Testis (tissue), 2 donors: ENCODE measurements at regions not wholly inside any gene's neighbourhood (a gene's known extent, or its start where the extent isn't known, plus 50 kb on each side); places are given as distances from the start of the nearest gene placed in this dataset.
"Not testable (repeated sequence)": the region's sequence is repeated elsewhere in the genome, so short reads cannot be mapped to it uniquely, and the experiment has no call there.

ENCODE experiments used
- DNase-seq: peaks from one replicate; pipeline ENCODE4 v3.0.0-alpha.2; 2019
- H3K27ac ChIP-seq, 2 donors: fragments of 200-600 bp; sonication (generic); one replicate each; pipeline ENCODE4 v1.5.1; 2019
- H3K27me3 ChIP-seq: fragments of 200-600 bp; sonication (generic); one replicate; pipeline ENCODE4 v1.5.1; 2019
- H3K36me3 ChIP-seq: fragments of 200-600 bp; sonication (generic); one replicate; pipeline ENCODE4 v1.5.1; 2017; ENCODE audit warnings: low read depth; ENCODE audit errors: missing control alignments
- H3K4me1 ChIP-seq: fragments of 200-600 bp; sonication (generic); one replicate; pipeline ENCODE4 v1.5.1; 2019
- H3K4me3 ChIP-seq, 2 donors: fragments of 200-600 bp; sonication (generic); one replicate each; pipeline ENCODE4 v1.5.1; 2017 to 2019
- H3K9me3 ChIP-seq: fragments of 200-600 bp; sonication (generic); one replicate; pipeline ENCODE4 v1.5.1; 2017
- CTCF ChIP-seq, 3 experiments: fragments of 450-650 bp in 2 of 3; fragments of 200-600 bp in 1 of 3; sonication (generic) in 1 of 3; IDR thresholded peaks; one replicate each; pipeline ENCODE4 v1.5.1; 2016 to 2019; ENCODE audit warnings: antibody characterized with exemption in 3 of 3, mild to moderate bottlenecking in 2 of 3, moderate library complexity in 1 of 3
- POLR2A ChIP-seq: fragments of 450-650 bp; IDR thresholded peaks from one replicate; pipeline ENCODE4 v1.6.1; 2017; ENCODE audit warnings: antibody characterized with exemption, mild to moderate bottlenecking, moderate library complexity
- WGBS, 2 donors: methylation state at CpG; one replicate each; pipeline ENCODE4 v1.1.5; 2018; 5-methylcytosine and 5-hydroxymethylcytosine counted together
- intact Hi-C: fragments of 100-400 bp; cut with DNase I; formaldehyde crosslinking; loops from one replicate; pipeline ENCODE4 v1.15.1; 2023; ENCODE audit warnings: low total_unique reads

GRCh38 chr14:83883732-83884131, 1646.2 kb upstream of the FLRT2 start:
- no peak for DNase-seq
- no peak for TF ChIP-seq POLR2A
- TF ChIP-seq CTCF (IDR thresholded peaks at IDR 0.05) = no peak
- 76 to 91% methylated on average over 1 of the region's 1 CpG for WGBS, 2 donors
- no peaks in the 10 kb centered on the region for H3K4me1 ChIP-seq
- no peak overlapping the region for H3K4me3 ChIP-seq
- H3K27ac ChIP-seq = no peak overlapping the region
- intact Hi-C loops = no loop called here
- H3K27me3 ChIP-seq = no peaks in the 10 kb centered on the region
- no peaks in the 10 kb centered on the region for H3K9me3 ChIP-seq
- H3K36me3 ChIP-seq = no peaks in the 10 kb centered on the region

DNA sequence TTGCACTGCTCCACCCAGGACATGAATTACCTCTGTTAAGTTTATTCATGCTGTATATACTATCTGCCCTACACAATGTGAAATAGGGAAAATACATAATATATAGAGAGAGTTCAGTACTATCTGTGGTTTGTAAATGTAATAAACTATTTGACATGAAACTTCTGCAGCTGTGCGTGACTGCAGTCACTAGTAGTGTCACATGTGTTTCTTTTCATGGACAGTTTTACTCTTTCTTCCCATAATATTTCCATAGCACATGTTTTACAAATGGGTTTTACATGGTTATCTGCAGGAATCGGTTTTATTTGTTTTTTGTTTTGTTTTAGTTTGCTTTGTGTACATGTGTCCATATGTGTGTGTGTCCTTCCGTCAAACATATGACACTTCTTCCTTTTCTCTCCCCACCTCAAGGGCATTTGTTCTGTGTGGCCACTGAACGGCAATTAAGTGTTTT, 1644.1 kb upstream of the FLRT2 start:
- no peak for TF ChIP-seq CTCF (IDR thresholded peaks at IDR 0.05)
- no peaks in the 10 kb centered on the region for H3K4me1 ChIP-seq
- 79 to 85% methylated on average over 4 of the region's 4 CpGs for WGBS, 2 donors

GRCh38 chr14:83887866-83888265, 1642.1 kb upstream of the FLRT2 start:
- Histone ChIP-seq H3K4me3 (no peak overlapping the region), H3K9me3 (no peaks in the 10 kb centered on the region), H3K27ac (no peak overlapping the region), H3K4me1 (no peaks in the 10 kb centered on the region), H3K36me3 (no peaks in the 10 kb centered on the region), H3K27me3 (no peaks in the 10 kb centered on the region)
- WGBS, 2 donors = 95 to 97% methylated on average over 1 of the region's 1 CpG
- intact Hi-C loops = no loop called here
- DNase-seq = no peak
- TF ChIP-seq POLR2A (no peak), CTCF (IDR thresholded peaks at IDR 0.05) (no peak)

More for the DNA sequence above, 1644.1 kb upstream of the FLRT2 start:
- intact Hi-C loops = no loop called here
- Histone ChIP-seq H3K9me3 (no peaks in the 10 kb centered on the region), H3K27me3 (no peaks in the 10 kb centered on the region), H3K27ac (no peak overlapping the region), H3K36me3 (no peaks in the 10 kb centered on the region), H3K4me3 (no peak overlapping the region)
- no peak for DNase-seq

GRCh38 chr14:83893447-83893846, 1636.5 kb upstream of the FLRT2 start:
- DNase-seq = no peak
- Histone ChIP-seq H3K4me3 (no peak overlapping the region), H3K4me1 (no peaks in the 10 kb centered on the region), H3K27ac (no peak overlapping the region), H3K9me3 (no peaks in the 10 kb centered on the region), H3K36me3 (no peaks in the 10 kb centered on the region), H3K27me3 (no peaks in the 10 kb centered on the region)
- intact Hi-C loops = no loop called here
- TF ChIP-seq POLR2A = no peak
- TF ChIP-seq CTCF (IDR thresholded peaks at IDR 0.05) = no peak

DNA sequence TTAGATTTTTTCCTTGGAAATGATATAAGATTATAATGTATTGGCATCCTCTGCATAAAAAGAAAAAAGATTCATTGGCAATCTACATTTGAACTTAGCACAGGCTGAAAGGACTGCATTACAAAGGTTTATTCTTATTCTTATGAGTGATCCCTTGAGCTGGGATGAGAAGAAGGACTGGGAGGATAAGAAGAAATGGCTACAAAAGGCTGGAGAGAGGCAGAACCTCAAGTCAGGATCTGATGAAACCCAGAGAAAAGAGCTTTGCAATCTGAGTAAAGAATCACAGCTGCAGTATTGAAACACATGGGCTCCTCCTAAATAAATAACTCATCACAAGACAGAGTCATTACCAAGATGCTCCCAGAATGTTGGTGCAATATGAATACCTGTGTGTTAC, 1635.4 kb upstream of the FLRT2 start:
- no peaks in the 10 kb centered on the region for H3K4me1 ChIP-seq
- H3K27me3 ChIP-seq = no peaks in the 10 kb centered on the region
- H3K27ac ChIP-seq = no peak overlapping the region
- intact Hi-C loops = no loop called here
- TF ChIP-seq CTCF (IDR thresholded peaks at IDR 0.05) (no peak), POLR2A (no peak)
- DNase-seq = no peak
- H3K9me3 ChIP-seq = no peaks in the 10 kb centered on the region
- H3K4me3 ChIP-seq = no peak overlapping the region
- H3K36me3 ChIP-seq = no peaks in the 10 kb centered on the region

DNA sequence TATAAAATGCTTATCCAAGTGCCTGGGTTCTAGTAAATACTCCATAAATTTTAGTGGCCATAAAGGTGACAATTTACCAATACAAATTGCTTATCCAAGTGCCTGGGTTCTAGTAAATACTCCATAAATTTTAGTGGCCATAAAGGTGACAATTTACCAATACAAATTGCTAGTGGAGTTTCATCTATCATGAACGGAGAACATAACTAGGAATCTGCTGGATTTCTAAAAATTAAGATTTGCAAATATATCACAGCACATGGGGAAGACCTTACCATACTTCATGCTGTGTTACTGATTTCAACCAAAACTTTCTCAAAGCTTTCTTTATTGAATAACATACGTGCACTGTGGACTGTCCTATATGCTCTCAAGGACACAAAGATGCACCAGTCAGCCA, 1631.4 kb upstream of the FLRT2 start:
- H3K4me1 ChIP-seq, H3K27me3 ChIP-seq, DNase-seq, intact Hi-C loops, H3K27ac ChIP-seq, H3K4me3 ChIP-seq, H3K9me3 ChIP-seq, H3K36me3 ChIP-seq: not testable (repeated sequence)
- 64 to 66% methylated on average over 2 of the region's 2 CpGs for WGBS, 2 donors
